ENCODE measurements at regions not wholly inside any gene's neighbourhood (a gene's known extent, or its start where the extent isn't known, plus 50 kb on each side); places are given as distances from the start of the nearest gene placed in this dataset.

DNA sequence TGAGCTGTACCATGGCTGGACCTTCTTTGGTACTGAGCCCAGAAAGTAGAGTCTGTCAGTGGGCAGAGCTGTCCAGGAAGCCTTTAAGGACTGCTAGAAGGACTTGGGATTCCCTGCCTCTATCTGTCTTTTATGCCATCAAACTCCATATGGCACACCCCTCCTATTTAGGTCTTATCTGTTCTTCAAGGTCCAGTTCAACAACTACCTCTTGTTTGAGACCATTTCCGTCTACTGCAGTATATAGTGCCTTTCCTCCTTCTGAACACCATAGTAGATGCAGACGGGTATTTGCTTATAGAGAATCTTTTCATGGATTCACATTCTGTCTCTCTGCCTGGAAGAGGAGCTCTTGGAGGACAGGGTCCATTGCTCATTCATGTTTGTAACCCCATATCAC lies 146.1 kb upstream of the IL1RAPL2 start:
- TF ChIP-seq, protein P1, sequence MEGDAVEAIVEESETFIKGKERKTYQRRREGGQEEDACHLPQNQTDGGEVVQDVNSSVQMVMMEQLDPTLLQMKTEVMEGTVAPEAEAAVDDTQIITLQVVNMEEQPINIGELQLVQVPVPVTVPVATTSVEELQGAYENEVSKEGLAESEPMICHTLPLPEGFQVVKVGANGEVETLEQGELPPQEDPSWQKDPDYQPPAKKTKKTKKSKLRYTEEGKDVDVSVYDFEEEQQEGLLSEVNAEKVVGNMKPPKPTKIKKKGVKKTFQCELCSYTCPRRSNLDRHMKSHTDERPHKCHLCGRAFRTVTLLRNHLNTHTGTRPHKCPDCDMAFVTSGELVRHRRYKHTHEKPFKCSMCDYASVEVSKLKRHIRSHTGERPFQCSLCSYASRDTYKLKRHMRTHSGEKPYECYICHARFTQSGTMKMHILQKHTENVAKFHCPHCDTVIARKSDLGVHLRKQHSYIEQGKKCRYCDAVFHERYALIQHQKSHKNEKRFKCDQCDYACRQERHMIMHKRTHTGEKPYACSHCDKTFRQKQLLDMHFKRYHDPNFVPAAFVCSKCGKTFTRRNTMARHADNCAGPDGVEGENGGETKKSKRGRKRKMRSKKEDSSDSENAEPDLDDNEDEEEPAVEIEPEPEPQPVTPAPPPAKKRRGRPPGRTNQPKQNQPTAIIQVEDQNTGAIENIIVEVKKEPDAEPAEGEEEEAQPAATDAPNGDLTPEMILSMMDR (IDR thresholded peaks at IDR 0.05), result no peak
- no peak for TF ChIP-seq POLR2A (IDR thresholded peaks at IDR 0.05)
